ENCODE measurements at regions not wholly inside any gene's neighbourhood (a gene's known extent, or its start where the extent isn't known, plus 50 kb on each side); places are given as distances from the start of the nearest gene placed in this dataset.

DNA sequence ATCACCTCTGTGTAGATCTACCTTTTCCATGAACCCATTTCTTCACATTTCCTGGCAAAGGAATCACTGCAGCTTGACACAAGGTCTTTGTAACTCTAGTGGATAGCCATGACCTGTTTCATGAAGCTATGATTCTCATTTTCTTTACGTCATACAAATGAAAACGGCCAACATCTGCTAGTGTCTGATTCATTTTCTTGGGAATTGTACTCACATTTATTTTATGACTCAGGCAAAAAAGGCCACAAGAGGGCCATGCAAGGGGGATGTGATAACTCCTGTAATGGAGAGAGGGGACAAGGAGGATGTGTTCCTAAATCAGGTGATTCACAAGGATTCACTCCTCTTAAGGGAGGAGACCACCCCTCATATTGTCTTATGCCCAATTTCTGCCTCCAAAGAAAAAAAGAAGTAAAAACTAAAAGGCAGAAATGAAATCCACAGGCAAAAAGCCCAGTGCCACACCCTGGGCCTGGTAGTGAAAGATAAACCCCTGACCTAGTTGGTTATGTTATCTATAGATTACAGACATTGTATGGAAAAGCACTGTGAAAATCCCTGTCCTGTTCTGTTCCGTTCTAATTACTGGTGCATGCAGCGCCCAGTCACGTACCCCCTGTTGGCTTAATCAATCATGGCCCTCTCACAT is 249.9 kb downstream of the IPMK start:
- no peak overlapping the region for H3K27ac ChIP-seq
- H3K27me3 ChIP-seq, result no peaks in the 10 kb centered on the region
- intact Hi-C loops (cut with DNase I), result no loop called here
- no peak for DNase-seq
- H3K9me3 ChIP-seq, result no peaks in the 10 kb centered on the region
- 84 to 88% methylated on average over 5 of the region's 5 CpGs for WGBS, 2 donors
- no peak for TF ChIP-seq POLR2AphosphoS5 (IDR thresholded peaks at IDR 0.05)
- TF ChIP-seq EP300 (IDR thresholded peaks at IDR 0.05), result no peak
- TF ChIP-seq POLR2A (IDR thresholded peaks at IDR 0.05), result no peak
- TF ChIP-seq, protein P1, sequence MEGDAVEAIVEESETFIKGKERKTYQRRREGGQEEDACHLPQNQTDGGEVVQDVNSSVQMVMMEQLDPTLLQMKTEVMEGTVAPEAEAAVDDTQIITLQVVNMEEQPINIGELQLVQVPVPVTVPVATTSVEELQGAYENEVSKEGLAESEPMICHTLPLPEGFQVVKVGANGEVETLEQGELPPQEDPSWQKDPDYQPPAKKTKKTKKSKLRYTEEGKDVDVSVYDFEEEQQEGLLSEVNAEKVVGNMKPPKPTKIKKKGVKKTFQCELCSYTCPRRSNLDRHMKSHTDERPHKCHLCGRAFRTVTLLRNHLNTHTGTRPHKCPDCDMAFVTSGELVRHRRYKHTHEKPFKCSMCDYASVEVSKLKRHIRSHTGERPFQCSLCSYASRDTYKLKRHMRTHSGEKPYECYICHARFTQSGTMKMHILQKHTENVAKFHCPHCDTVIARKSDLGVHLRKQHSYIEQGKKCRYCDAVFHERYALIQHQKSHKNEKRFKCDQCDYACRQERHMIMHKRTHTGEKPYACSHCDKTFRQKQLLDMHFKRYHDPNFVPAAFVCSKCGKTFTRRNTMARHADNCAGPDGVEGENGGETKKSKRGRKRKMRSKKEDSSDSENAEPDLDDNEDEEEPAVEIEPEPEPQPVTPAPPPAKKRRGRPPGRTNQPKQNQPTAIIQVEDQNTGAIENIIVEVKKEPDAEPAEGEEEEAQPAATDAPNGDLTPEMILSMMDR (IDR thresholded peaks at IDR 0.05), result no peak
- no peaks in the 10 kb centered on the region for H3K4me1 ChIP-seq
- no peaks in the 10 kb centered on the region for H3K36me3 ChIP-seq
- H3K4me3 ChIP-seq, result no peak overlapping the region

DNA sequence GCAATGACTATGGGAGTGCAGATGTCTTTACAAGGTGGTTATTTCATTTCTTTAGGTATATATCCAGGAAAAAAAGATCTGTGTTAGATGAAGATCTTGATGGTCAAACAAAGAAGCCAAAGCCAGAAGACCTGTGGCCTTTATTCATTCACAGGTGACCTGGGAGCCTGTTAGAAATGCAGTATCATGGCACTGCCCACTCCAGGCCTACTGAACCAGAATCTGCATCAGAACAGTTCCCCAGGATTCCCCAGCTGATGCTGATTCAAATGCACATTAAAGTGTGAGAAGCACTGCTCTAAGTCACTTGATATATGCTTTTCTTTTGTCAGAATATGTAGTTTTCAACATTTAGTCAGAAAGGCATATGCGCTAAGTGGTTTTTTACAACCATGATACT is 251.1 kb downstream of the IPMK start:
- H3K4me3 ChIP-seq, result no peak overlapping the region
- no peaks in the 10 kb centered on the region for H3K27me3 ChIP-seq
- no peak for DNase-seq
- H3K27ac ChIP-seq, result no peak overlapping the region
- intact Hi-C loops (cut with DNase I), result no loop called here
- H3K4me1 ChIP-seq, result no peaks in the 10 kb centered on the region
- 97 to 100% methylated on average over 1 of the region's 1 CpG for WGBS, 2 donors
- no peaks in the 10 kb centered on the region for H3K9me3 ChIP-seq
- H3K36me3 ChIP-seq, result no peaks in the 10 kb centered on the region
- no peak for TF ChIP-seq EP300 (IDR thresholded peaks at IDR 0.05)
- TF ChIP-seq, protein P1 (IDR thresholded peaks at IDR 0.05), result no peak
- no peak for TF ChIP-seq POLR2AphosphoS5 (IDR thresholded peaks at IDR 0.05)
- no peak for TF ChIP-seq POLR2A (IDR thresholded peaks at IDR 0.05)

DNA sequence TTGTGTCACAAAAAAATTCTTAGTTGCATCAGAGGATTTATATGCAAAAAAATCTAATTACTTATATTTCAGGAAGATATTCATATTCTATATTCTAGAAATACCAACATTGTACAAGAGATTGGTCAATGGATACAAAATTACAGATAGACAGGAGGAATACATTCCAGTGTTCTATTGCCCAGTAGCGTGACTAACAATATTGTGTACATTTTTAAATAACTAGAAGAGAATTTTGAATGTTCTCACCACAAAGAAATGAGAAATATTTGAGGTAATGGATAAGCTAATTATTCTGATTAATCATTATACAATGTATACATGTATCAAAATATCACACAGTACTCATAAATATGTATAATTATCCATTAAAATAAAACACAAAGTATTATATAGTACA is 253.3 kb downstream of the IPMK start:
- TF ChIP-seq POLR2AphosphoS5 (IDR thresholded peaks at IDR 0.05), result no peak
- TF ChIP-seq, protein P1 (IDR thresholded peaks at IDR 0.05), result no peak
- no peak for TF ChIP-seq EP300 (IDR thresholded peaks at IDR 0.05)
- no peak for TF ChIP-seq POLR2A (IDR thresholded peaks at IDR 0.05)
- intact Hi-C loops (cut with DNase I), result no loop called here
- H3K4me1 ChIP-seq, result no peaks in the 10 kb centered on the region
- 81 to 90% methylated on average over 1 of the region's 1 CpG for WGBS, 2 donors
- no peak overlapping the region for H3K4me3 ChIP-seq
- no peaks in the 10 kb centered on the region for H3K27me3 ChIP-seq
- no peaks in the 10 kb centered on the region for H3K36me3 ChIP-seq
- H3K27ac ChIP-seq, result no peak overlapping the region
- DNase-seq, result no peak
- no peaks in the 10 kb centered on the region for H3K9me3 ChIP-seq

DNA sequence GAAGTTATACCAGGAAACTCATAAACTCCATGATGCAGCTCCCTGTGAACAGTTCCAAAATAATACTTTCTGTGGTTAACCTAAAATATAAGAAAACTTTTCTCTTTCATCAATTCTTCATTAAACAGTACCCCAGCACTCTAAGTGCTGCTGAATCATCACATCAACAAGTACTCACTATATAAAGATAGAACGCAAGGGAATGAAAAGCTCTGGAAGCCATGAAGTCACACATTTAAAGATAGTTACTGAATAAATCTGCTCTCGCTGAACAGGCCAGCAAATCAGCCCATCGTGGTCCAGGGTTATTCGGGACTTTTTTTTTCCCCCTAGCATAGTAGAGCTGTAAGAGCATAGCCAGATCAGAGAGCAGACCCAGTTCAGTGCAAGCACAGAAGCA is 254.3 kb downstream of the IPMK start:
- intact Hi-C loops (cut with DNase I), result no loop called here
- no peak overlapping the region for H3K4me3 ChIP-seq
- no peak overlapping the region for H3K27ac ChIP-seq
- H3K36me3 ChIP-seq, result no peaks in the 10 kb centered on the region
- no peak for TF ChIP-seq POLR2A (IDR thresholded peaks at IDR 0.05)
- no peak for TF ChIP-seq POLR2AphosphoS5 (IDR thresholded peaks at IDR 0.05)
- TF ChIP-seq EP300 (IDR thresholded peaks at IDR 0.05), result no peak
- TF ChIP-seq, protein P1 (IDR thresholded peaks at IDR 0.05), result no peak
- WGBS, 2 donors, result 89 to 91% methylated on average over 4 of the region's 4 CpGs
- H3K4me1 ChIP-seq, result no peaks in the 10 kb centered on the region
- no peak for DNase-seq
- H3K9me3 ChIP-seq, result no peaks in the 10 kb centered on the region
- no peaks in the 10 kb centered on the region for H3K27me3 ChIP-seq

Data from sigmoid colon (tissue), 6 donors.